Left colon (tissue), 2 donors: ENCODE measurements at regions not wholly inside any gene's neighbourhood (a gene's known extent, or its start where the extent isn't known, plus 50 kb on each side); places are given as distances from the start of the nearest gene placed in this dataset.
A peak's percentile ranks its signal among the peaks of the same experiment; 100 is the strongest.
"Not testable (repeated sequence)": the region's sequence is repeated elsewhere in the genome, so short reads cannot be mapped to it uniquely, and the experiment has no call there.

Source experiments
- ATAC-seq: fragments of 200-7000 bp; cut with Tn5 transposase; one replicate; pipeline ENCODE4 v1.9.1; 2020; ENCODE audit warnings: mild to moderate bottlenecking, moderate library complexity
- DNase-seq, 2 donors: peaks; one replicate each; pipeline ENCODE4 v3.0.0-alpha.2; 2020
- intact Hi-C, 2 donors: fragments of 100-400 bp; cut with DNase I in 1 of 2; cut with micrococcal nuclease in 1 of 2; formaldehyde crosslinking; loops; one replicate each; pipeline versions ENCODE4 v1.11.2 to v1.14.0; 2022; cut with DNase I, micrococcal nuclease
- donor health status: DM: no; HTN: no; CAD: no.
- donor health status: DM: yes; HTN: yes; CAD: no.

DNA sequence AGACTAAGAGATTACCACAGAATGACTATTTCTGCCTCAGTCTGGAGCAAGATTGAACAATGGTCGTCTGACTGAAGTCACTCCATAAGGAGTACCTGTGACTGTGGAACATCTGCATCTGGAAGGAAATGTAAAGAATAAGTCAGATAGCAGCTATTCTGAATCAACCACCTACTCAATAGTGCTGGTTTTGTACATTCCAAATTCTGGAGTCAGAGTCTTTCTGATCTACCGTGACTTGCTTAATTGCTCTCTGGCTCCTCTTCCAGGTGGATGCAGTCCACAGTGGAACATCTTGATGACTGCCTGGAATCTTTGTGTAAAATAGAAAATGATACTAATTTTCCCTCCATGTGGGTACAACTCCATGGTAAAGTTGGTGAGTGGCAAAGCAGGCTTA lies 156.3 kb upstream of the SEMA3C start:
- intact Hi-C loops: no loop called here
- ATAC-seq: no peak
- DNase-seq: no peak

DNA sequence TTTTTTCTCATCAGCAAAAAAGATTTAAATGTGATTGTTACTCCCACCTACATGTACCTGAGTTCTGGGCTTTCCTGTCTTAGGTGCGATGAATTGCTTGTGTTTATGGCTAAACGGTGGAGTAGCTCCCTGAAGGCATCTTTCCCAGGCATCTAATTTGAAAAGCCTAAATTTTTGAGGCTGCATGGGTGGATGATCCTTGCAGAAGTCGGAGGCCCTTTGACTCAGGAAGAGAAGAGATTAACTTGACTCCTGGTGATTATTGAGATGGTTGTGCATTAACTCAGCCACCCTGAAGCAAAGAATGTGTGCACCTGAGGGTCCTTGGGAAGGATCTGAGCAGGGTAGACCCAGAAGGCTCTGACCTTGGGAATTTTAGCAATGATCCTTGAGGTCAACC lies 155.6 kb upstream of the SEMA3C start:
- intact Hi-C loops: no loop called here
- DNase-seq: no peak
- ATAC-seq: no peak

DNA sequence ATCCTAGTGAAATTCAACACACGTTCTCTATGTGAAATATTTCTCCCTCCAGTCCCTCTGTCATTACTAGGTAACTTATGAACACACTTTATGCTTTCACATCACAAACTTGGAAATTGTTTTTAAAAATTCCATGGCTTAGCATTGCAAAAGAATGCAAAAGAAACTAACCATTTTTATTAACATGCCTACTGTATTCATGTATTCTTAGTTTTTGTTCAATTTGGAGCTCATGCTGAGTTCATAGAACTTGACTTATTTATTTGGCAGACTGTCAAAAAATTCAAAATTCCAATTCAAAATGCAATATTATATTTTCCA lies 155.0 kb upstream of the SEMA3C start:
- intact Hi-C loops: no loop called here

DNA sequence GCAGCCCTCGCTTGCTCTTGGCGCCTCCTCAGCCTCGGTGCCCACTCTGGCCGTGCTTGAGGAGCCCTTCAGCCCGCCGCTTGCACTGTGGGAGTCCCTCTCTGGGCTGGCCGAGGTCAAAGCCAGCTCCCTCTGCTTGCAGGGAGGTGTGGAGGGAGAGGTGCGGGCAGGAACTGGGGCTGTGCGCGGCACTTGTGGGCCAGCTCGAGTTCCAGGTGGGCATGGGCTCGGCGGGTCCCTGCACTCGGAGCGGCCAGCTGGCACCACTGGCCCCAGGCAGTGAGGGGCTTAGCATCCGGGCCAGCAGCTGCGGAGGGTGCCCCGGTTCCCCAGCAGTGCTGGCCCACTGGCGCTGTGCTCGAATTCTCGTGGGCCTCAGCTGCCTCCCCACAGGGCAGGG lies 152.1 kb upstream of the SEMA3C start:
- DNase-seq (no peak), ATAC-seq (no peak)
- intact Hi-C loops: no loop called here

More for the DNA sequence above, 155.0 kb upstream of the SEMA3C start:
- DNase-seq (no peak), ATAC-seq (no peak)

DNA sequence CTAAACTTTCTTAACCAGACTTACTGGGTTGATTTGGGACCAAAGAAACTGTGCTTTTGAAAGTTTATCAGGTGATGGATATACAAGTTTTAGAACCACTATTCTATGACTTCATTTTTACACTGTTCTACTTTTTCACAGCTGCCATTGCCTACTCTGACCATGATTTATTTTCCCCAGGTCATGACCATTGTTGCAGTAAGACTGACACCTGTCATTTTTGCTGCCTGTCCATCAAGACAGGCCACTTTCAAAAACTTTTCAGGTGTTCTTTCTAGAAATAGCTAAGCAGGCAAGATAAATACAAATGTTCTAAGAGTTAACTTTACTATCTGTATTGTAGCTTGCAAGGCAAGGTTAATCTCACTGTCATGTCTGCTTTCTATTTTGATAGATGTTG lies 147.9 kb upstream of the SEMA3C start:
- no peak for ATAC-seq
- intact Hi-C loops: no loop called here
- DNase-seq: no peak

DNA sequence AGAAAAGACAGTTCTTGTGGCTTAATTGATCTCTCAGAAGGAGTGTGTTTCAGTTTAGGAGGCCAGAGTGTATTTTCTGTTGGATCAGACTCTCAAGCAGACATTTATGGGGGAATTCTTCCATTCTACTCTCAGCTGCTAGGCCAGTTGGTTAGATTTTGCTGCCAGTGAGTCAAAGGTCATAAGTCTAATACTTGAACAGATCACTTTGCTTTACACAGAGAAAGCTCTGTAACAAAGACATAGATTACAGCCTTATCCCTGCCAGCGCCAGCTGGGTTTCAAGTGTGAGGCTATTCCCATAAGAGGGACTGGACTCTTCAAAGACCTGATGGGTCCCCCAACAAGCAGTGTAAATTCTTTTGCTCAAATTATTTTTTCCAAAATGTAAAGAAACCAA lies 145.6 kb upstream of the SEMA3C start:
- DNase-seq (no peak), ATAC-seq (peak; percentile 46)
- intact Hi-C loops: no loop called here

DNA sequence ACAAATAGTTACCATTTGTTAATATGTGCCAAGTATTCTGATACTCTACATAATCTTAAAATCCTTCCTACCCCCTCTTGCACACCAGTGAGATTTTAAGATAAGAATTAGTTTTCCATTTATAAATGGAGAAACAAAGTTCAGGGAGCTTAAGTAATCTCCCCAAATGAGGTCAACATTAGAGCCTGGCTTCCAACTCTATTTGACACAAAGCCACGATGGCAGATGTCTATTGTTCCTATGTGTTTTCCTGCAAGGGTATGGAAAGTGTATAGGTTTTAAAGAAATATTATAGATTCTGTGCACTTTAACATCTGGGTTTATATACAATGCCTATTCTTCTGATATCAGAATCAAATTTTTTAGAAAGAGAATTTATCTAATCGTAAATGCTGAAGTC lies 143.9 kb upstream of the SEMA3C start:
- ATAC-seq: no peak
- no peak for DNase-seq
- intact Hi-C loops: no loop called here

DNA sequence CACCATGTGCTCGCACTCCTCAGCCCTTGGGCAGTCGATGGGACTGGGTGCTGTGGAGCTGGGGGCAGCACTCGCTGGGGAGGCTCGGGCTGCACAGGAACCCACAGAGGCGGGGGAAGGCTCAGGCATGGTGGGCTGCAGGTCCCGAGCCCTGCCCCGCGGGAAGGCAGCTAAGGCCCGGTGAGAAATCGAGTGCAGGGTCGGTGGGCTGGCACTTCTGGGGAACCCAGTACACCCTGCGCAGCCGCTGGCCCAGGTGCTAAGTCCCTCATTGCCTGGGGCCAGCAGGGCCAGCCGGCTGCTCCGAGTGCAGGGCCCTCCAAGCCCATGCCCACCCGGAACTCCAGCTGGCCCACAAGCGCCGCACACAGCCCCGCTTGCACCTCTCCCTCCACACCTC lies 138.6 kb upstream of the SEMA3C start:
- DNase-seq, ATAC-seq, intact Hi-C loops: not testable (repeated sequence)

DNA sequence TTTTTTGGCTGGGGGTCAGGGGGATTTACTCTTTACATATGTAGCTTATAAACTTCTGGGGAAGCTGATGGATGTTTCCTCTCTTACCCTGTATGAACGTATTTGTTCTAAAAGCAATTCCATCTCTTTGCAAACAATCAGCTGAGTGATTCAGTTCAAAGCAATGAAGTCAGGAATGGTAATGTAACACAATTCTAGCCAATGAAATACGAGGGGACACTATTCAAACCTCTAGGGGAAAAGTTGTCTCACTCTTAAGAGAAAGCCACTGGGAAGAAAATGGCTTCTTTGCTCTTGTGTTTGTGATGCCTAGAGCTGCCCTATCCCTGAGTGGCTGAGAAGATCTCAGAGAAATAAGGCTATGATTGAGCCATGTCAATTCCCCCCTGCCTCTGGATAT lies 134.8 kb upstream of the SEMA3C start:
- no peak for DNase-seq
- ATAC-seq: no peak
- intact Hi-C loops: no loop called here

DNA sequence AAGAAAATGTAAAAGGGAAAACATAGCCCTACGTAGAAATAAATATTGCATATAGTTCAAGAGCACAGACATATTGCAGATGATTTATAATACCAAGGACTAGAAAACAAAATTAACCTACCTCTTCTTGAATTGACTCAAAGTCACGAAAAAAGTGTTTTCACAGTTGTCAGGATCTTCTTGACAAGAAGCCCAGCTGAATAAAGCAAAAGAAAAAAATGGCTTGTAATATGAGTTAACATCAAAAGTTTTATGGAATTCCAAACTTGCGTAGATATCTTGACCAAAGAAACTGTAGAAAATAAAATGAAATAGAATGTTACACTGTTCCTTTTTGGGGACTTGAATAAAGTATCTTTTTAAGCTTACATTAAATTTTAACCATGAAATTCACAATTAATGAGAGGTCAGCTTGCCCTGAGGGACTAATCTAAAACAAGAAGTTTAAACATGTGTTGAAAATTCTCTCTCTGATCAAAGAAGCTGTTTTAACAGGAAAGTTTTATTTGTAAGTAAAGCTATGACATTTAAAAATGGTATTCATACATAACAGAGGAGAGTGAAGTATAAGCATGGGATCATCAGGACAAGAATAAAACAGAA lies 133.1 kb upstream of the SEMA3C start:
- ATAC-seq (no peak), DNase-seq (no peak)
- intact Hi-C loops: no loop called here

DNA sequence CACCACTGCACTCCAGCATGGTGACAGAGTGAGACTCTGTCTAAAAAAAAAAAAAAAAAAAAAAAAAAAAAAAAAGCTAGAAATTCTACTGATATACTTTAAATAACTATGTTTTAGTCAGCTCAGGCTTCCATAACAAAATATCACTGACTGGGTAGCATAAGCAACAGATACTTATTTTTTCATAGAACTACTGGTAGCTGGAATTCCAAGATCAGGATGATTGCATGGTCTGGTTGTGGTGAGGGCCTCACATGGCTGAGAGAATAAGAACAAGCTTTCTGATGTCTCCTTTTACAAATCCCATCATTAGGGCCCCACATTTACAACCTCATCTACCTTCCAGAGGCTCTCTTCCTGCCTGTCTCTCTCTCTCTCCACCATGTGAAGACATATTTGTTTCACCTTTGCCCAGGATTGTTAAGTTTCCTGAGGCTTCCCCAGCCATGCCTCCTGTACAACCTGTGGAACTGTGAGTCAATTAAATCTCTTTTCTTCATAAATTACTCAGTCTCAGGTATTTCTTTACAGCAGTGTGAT lies 126.7 kb upstream of the SEMA3C start:
- DNase-seq (no peak), ATAC-seq (no peak)
- intact Hi-C loops: no loop called here

DNA sequence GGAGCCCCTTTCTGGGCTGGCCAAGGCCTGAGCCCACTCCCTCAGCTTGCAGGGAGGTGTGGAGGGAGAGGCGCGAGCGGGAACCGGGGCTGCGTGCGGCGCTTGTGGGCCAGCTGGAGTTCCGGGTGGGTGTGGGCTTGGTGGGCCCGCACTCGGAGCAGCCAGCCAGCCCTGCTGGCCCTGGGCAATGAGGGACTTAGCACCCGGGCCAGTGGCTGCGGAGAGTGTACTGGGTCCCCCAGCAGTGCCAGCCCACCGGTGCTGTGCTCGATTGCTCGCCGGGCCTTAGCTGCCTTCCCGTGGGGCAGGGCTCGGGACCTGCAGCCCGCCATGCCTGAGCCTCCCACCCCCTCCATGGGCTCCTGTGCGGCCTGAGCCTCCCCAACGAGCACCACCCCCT lies 123.8 kb upstream of the SEMA3C start:
- DNase-seq, intact Hi-C loops, ATAC-seq: not testable (repeated sequence)

DNA sequence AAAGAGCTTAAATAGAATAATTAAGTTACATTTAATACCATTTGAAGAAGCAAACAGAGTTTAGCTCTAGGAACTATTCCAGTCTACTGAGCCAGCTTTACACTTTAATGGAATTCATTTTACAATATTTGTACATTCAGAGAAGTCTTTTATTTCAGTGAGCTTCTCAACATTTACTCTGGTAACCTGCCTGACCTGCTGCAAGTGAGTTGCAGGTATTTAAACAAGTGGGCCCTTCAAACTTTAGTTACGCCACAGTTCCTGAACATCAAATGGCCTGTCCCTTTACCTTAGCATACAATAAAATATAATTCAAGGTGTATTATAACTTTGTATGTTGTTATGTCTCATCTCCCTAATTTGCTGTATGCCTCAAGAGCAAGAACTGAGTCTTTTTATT lies 121.6 kb upstream of the SEMA3C start:
- no peak for DNase-seq
- intact Hi-C loops: no loop called here
- ATAC-seq: no peak

DNA sequence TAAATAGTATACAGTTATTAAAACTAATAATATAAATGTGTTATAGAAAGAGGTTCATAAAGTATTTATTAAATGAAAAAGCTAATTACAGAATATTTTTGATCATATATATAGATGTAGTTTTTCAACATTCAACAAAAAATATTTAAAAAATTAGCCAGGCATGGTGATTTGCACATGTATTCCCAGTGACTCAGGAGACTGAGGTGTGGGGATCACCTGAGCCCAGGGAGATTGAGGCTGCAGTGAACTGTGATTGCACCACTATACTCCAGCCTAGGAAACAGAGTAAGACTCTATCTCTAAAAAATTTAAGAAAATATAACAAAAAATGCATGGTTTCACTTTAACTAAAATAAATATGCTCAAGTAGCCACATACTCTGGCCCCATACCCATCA lies 118.0 kb upstream of the SEMA3C start:
- DNase-seq (no peak), ATAC-seq (no peak)
- intact Hi-C loops: no loop called here

DNA sequence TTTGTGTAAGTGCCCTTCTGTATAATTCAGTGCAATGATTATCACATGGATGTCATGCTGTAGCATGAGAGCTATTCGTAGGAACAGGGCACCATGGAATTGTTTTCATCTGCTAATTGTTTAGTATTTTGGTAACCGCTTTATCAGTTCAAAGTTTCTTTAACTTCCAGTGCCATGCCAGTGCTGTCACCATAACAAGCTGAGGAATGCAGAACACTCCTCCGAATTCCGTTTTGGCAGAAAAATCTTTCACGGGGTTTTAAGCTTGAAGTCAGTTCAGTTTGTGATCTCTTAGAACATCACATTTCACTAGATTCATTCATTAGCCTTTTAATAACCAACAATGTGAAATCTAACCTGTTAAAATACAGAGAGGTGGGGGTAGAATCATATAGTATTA lies 117.2 kb upstream of the SEMA3C start:
- ATAC-seq: no peak
- intact Hi-C loops: no loop called here

DNA sequence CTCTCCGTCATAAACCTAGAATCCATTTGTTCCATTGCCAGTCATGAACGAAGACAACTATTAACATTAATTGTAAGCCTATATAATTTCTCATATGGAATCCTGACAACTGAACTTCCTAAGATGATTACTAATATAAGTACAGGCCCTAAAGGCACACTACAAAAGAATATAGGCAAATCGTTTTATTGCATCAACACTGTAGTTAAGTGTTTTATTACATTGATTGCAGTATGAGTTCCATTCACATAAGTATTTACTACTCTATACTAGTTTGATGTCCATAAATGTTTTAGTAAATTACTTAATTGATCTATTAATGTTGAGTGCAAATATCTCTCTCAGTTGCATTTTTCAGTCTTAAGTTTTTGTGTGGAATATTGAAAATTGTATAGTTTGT lies 113.1 kb upstream of the SEMA3C start:
- intact Hi-C loops: no loop called here
- peak; percentile 85 for ATAC-seq
- DNase-seq: no peak

More for the DNA sequence above, 117.2 kb upstream of the SEMA3C start:
- DNase-seq: no peak

DNA sequence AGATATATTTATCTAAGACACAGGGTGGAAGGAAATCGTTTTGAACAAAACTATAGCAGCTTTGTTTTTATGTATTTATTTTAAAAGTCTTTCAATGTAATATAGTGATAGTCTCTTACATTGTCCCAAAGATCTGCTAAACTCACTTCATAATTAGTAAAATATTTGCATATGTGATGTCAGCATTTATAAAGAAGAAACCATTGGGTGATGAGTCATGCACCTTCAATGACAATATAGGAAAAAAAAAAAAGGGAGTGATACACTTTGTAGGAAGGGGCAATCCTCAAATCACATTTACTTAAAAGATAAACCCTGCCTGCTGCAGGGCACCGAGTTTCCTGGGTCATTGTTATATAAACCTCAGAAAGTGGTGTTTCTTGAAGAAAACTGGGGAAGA lies 112.4 kb upstream of the SEMA3C start:
- intact Hi-C loops: no loop called here
- DNase-seq (no peak), ATAC-seq (no peak)

DNA sequence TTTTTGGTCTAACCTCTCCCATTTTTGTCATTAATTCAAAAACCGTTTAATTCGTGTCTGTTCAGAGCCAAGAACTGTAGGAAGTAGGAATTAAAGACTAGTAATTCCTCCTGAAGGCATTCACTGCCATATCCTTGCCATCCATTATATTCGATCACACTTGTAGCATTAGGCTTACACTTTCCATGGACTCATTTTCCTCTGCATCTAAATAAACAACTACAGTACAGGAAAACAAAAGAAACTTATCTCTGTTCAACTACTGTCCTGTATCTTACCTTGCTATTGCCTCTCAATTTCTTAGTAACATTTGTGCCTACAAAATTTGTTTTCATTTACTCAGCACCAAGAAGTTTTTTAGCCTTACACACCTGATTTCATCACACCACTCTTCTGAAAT lies 111.6 kb upstream of the SEMA3C start:
- ATAC-seq: no peak
- intact Hi-C loops: no loop called here
- DNase-seq: no peak

DNA sequence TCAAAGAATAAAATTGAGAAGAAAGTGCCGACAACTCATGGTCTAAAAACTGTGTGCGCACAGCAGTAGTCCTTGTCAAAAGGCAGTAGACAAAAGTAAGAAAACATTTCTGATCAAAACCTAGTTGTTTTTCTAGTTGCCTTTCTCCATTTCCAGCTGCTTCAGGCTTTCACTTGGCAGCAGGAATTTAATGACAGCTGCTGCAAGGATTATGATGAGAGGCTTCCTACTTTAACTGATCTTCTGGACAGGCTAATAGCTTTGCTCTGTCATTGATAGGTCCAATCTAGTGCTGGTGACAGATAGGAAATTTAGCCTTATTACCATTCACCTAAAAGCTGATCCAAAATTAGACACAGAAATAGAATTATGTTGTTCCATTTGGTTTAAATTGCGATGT lies 110.7 kb upstream of the SEMA3C start:
- ATAC-seq (no peak), DNase-seq (no peak)
- intact Hi-C loops: no loop called here

DNA sequence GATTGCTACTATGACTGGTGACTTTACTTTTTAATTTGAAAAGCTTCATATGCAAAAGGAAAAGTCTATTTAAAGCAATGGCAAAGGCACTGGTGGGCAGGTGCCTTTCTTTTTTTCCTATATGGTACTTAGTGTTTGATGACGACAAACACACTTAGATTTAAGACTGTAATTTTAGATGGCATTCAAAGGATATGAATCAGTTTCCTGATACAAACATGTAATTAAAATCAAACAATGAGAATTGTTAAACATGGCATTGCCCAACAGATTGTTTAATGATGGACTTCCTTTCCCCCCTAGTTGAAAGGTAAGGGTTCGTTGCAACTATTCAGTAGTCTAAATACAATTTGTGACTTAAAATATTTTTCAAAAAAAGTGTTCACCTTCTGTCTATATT lies 106.5 kb upstream of the SEMA3C start:
- no peak for DNase-seq
- intact Hi-C loops: no loop called here
- ATAC-seq: no peak

DNA sequence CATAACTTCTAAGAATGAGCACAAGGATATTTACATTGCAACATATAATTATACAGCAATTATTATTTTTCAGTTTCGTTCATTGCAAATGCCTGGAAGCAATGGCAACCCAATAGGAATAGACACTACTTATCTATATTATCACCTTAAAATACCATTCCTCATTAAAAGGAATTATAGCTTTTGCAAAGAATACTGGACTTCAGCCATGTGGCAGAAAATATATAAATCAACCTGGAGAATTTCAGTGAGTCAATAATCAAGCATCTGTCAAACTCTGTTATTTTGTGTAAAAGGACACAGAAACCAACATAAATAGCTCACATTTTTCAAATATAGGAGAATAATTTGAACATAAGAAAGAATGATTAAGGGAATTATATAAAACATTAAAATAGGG lies 96.1 kb upstream of the SEMA3C start:
- DNase-seq (no peak), ATAC-seq (no peak)
- intact Hi-C loops: no loop called here

DNA sequence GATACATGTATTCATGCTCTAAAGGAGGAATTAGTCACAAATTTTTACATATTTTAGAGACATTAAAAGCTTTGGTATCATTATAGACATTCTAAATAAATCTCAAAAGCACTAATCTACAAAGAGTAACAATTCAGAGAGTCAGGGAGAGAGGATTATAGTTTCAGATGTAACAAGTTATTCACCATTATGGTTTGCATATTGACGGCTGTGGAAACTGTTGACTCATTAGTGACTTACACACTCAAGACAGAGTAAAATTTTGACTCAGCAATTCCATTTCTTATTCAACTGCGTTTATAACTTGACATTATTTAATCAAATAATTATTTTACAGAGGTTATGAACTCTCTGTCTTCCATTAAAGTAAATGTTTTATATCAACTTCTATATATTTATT lies 95.4 kb upstream of the SEMA3C start:
- intact Hi-C loops: no loop called here
- no peak for ATAC-seq
- DNase-seq: no peak
